Sigmoid colon (tissue), 4 donors: ENCODE measurements at regions not wholly inside any gene's neighbourhood (a gene's known extent, or its start where the extent isn't known, plus 50 kb on each side); places are given as distances from the start of the nearest gene placed in this dataset.

ENCODE experiments used
- CTCF ChIP-seq, 4 experiments: fragments of 450-650 bp in 3 of 4; fragments of 200-600 bp in 1 of 4; IDR thresholded peaks; one replicate each; pipeline ENCODE4 v1.5.1; 2016 to 2019; ENCODE audit warnings: antibody characterized with exemption in 4 of 4, mild to moderate bottlenecking in 3 of 4, moderate library complexity in 2 of 4
- EP300 ChIP-seq, 4 donors: sonication (generic); formaldehyde crosslinking; IDR thresholded peaks; one replicate each; pipeline ENCODE4 v1.6.1; 2017; ENCODE audit warnings: antibody characterized with exemption in 4 of 4
- POLR2A ChIP-seq, 2 donors: fragments of 450-650 bp; IDR thresholded peaks; one replicate each; pipeline ENCODE4 v1.6.1; 2016; ENCODE audit warnings: antibody characterized with exemption in 2 of 2, mild to moderate bottlenecking in 2 of 2, moderate library complexity in 2 of 2
- POLR2AphosphoS5 ChIP-seq, 4 donors: sonication (generic); formaldehyde crosslinking; IDR thresholded peaks; one replicate each; pipeline ENCODE4 v1.6.1; 2017; ENCODE audit warnings: antibody characterized with exemption in 4 of 4

DNA sequence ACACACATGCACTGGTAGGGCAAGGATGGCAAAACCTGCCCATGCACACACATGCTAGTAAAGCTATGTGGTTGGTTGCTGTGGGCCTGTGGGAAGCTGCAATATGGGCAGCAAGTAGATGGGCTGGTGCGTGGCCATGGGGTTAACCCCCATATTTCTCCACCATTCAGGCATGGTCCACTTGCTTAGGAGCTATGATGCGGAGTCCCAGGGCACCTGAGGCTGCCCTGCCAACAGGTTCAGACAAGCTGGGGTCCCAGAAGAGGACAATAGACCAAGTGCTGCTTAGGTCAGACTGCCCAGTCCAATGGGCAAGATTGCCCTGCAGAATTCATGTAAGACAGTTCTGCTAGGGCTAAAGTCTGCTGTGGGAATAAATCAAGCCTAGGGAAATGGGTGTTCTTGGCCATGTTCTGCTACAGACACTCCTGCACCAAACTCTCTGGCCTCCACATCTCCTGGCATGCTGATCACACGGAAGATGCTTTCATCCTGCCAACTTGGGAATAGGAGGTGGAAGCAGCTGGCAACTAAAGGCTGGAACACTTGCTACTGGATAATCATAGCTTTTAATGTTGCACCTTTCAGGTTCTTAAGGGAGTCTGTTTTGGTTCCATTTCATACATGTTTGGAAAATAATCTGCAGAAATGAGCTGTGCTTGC lies 646.3 kb upstream of the SLITRK1 start:
- no peak for TF ChIP-seq CTCF (IDR thresholded peaks at IDR 0.05)
- TF ChIP-seq POLR2AphosphoS5 (IDR thresholded peaks at IDR 0.05), result no peak
- no peak for TF ChIP-seq POLR2A (IDR thresholded peaks at IDR 0.05)
- TF ChIP-seq EP300 (IDR thresholded peaks at IDR 0.05), result no peak
